C4-2B (cell line): ENCODE measurements at regions not wholly inside any gene's neighbourhood (a gene's known extent, or its start where the extent isn't known, plus 50 kb on each side); places are given as distances from the start of the nearest gene placed in this dataset.

Source experiments
- ZFX ChIP-seq: fragments of 450-650 bp; IDR thresholded peaks from 2 replicates; pipeline ENCODE4 v1.6.1; 2017
- TF ChIP-seq, protein P1 (sequence below): fragments of 450-650 bp; conservative IDR thresholded peaks from 2 replicates; pipeline ENCODE4 v1.5.1; 2017; ENCODE audit warnings: mild to moderate bottlenecking

DNA sequence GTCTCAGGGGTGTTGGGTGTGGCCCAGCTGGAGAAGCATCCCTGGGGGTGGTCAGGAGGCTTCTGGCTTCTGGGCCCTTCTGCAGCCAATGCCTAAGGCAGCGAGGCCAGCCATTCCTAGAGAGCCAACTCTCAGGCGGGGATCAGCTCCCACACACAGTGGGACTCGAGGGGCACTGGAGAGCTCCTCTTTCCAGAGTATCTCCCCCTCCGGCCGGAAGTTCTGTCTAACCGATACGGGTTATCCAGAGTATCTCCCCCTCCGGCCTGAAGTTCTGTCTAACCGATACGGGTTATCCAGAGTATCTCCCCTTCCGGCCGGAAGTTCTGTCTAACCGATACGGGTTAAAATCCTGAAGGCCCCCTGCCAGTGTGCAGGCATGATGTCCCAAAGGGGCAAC, 71.2 kb upstream of the B3GAT1 start:
- TF ChIP-seq, protein P1, sequence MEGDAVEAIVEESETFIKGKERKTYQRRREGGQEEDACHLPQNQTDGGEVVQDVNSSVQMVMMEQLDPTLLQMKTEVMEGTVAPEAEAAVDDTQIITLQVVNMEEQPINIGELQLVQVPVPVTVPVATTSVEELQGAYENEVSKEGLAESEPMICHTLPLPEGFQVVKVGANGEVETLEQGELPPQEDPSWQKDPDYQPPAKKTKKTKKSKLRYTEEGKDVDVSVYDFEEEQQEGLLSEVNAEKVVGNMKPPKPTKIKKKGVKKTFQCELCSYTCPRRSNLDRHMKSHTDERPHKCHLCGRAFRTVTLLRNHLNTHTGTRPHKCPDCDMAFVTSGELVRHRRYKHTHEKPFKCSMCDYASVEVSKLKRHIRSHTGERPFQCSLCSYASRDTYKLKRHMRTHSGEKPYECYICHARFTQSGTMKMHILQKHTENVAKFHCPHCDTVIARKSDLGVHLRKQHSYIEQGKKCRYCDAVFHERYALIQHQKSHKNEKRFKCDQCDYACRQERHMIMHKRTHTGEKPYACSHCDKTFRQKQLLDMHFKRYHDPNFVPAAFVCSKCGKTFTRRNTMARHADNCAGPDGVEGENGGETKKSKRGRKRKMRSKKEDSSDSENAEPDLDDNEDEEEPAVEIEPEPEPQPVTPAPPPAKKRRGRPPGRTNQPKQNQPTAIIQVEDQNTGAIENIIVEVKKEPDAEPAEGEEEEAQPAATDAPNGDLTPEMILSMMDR = no peak
- TF ChIP-seq ZFX = no peak
